ENCODE measurements at regions not wholly inside any gene's neighbourhood (a gene's known extent, or its start where the extent isn't known, plus 50 kb on each side); places are given as distances from the start of the nearest gene placed in this dataset.

GRCh38 chr21:35537604-35538003, 488.5 kb upstream of the RUNX1 start:
- TF ChIP-seq CTCF (IDR thresholded peaks at IDR 0.05) (no peak), POLR2A (IDR thresholded peaks at IDR 0.05) (no peak)

All from adrenal gland (tissue), 5 donors.